B cell (primary cell): ENCODE measurements at regions not wholly inside any gene's neighbourhood (a gene's known extent, or its start where the extent isn't known, plus 50 kb on each side); places are given as distances from the start of the nearest gene placed in this dataset.
"Not testable (repeated sequence)": the region's sequence is repeated elsewhere in the genome, so short reads cannot be mapped to it uniquely, and the experiment has no call there.

Source experiments
- ATAC-seq: fragments of 200-7000 bp; cut with Tn5 transposase; one replicate; pipeline ENCODE4 v1.10.0; 2021; ENCODE audit warnings: low read depth, mild to moderate bottlenecking, moderate number of reproducible peaks, moderate library complexity
- CTCF ChIA-PET: fragments of 350-600 bp; sonication (Branson Sonifier 250); formaldehyde crosslinking; loops from one replicate; lab custom pipeline; 2021; ENCODE audit warnings: antibody characterized with exemption, inconsistent platforms; lab: Charles Lee
- POLR2A ChIA-PET: fragments of 350-600 bp; sonication (Branson Sonifier 250); formaldehyde crosslinking; loops from one replicate; lab custom pipeline; 2021; ENCODE audit warnings: antibody characterized with exemption; lab: Charles Lee
- DNase-seq: peaks from one replicate; pipeline ENCODE4 v3.0.0; 2013
- H2AFZ ChIP-seq: 2 replicates; pipeline ENCODE4 v1.6.1; 2012; ENCODE audit warnings: mild to moderate bottlenecking, low read depth, low read length; ENCODE audit not compliant: insufficient read depth, poor library complexity, severe bottlenecking
- H3K27ac ChIP-seq, 2 donors: 1 replicate in 1 of 2; 2 replicates in 1 of 2; pipeline ENCODE4 v1.5.1; 2012 to 2013; ENCODE audit warnings: low read length in 2 of 2, mild to moderate bottlenecking in 2 of 2, moderate library complexity in 1 of 2
- H3K27me3 ChIP-seq, 4 experiments: fragments of 200-600 bp in 1 of 4; sonication (generic) in 1 of 4; replicated peaks in 1 of 4; 1 replicate in 2 of 4; 2 replicates in 2 of 4; pipeline versions ENCODE4 v1.6.1 to v1.7.0; 2013 to 2016; ENCODE audit warnings: low read length in 3 of 4, mild to moderate bottlenecking in 2 of 4, mixed read lengths in 1 of 4, moderate library complexity in 1 of 4; ENCODE audit not compliant: insufficient read depth in 4 of 4, control insufficient read depth in 3 of 4; ENCODE audit errors: control extremely low read depth in 1 of 4
- H3K36me3 ChIP-seq, 2 experiments: replicated peaks in 1 of 2; 1 replicate in 1 of 2; 2 replicates in 1 of 2; pipeline versions ENCODE4 v1.6.1 to v1.7.1; 2013; ENCODE audit warnings: low read length in 1 of 2; ENCODE audit not compliant: insufficient read depth in 2 of 2, control insufficient read depth in 1 of 2; ENCODE audit errors: control extremely low read depth in 1 of 2, extremely low read depth in 1 of 2
- H3K4me1 ChIP-seq, 2 donors: fragments of 200-600 bp in 1 of 2; sonication (generic) in 1 of 2; 1 replicate in 1 of 2; 2 replicates in 1 of 2; pipeline versions ENCODE4 v1.5.1 to v1.6.1; 2013 to 2017; ENCODE audit warnings: low read length in 2 of 2; ENCODE audit not compliant: control insufficient read depth in 2 of 2, insufficient read depth in 2 of 2
- H3K4me2 ChIP-seq: replicated peaks from 2 replicates; pipeline ENCODE3; 2012; ENCODE audit warnings: mild to moderate bottlenecking, low read depth, low read length; ENCODE audit not compliant: poor library complexity, severe bottlenecking
- H3K4me3 ChIP-seq, 5 experiments: fragments of 200-600 bp in 1 of 5; sonication (generic) in 1 of 5; 1 replicate in 3 of 5; 2 replicates in 2 of 5; pipeline versions ENCODE4 v1.5.1 to v1.7.0; 2011 to 2016; ENCODE audit warnings: low read length in 4 of 5, mild to moderate bottlenecking in 4 of 5, low read depth in 2 of 5, control low read depth in 1 of 5, moderate library complexity in 1 of 5; ENCODE audit not compliant: insufficient read depth in 1 of 5; ENCODE audit errors: control extremely low read depth in 1 of 5, extremely low read depth in 1 of 5
- H3K79me2 ChIP-seq: fragments of 200-600 bp; sonication (generic); one replicate; pipeline ENCODE4 v1.6.0; 2016; ENCODE audit warnings: low read length; ENCODE audit not compliant: control insufficient read depth, insufficient read depth
- H3K9ac ChIP-seq: fragments of 200-600 bp; sonication (generic); 2 replicates; pipeline ENCODE4 v1.6.1; 2017; ENCODE audit warnings: mild to moderate bottlenecking, low read length, moderate library complexity
- H3K9me3 ChIP-seq, 3 donors: one replicate each; pipeline versions ENCODE4 v1.6.1 to v1.7.1; 2013; ENCODE audit warnings: low read length in 2 of 3; ENCODE audit not compliant: control insufficient read depth in 2 of 3, insufficient read depth in 1 of 3; ENCODE audit errors: control extremely low read depth in 1 of 3
- H4K20me1 ChIP-seq: 2 replicates; pipeline ENCODE4 v1.6.0; 2012; ENCODE audit warnings: mild to moderate bottlenecking, low read length; ENCODE audit not compliant: insufficient read depth, control insufficient read depth, poor library complexity, severe bottlenecking
- H3K27ac Mint-ChIP-seq: one replicate; pipeline ENCODE4 v1.8.0; 2021; ENCODE audit warnings: mixed read lengths
- H3K27me3 Mint-ChIP-seq: one replicate; pipeline ENCODE4 v1.8.0; 2021; ENCODE audit warnings: mixed read lengths
- H3K4me1 Mint-ChIP-seq: one replicate; pipeline ENCODE4 v1.8.0; 2021; ENCODE audit warnings: mixed read lengths
- H3K4me3 Mint-ChIP-seq: one replicate; pipeline ENCODE4 v1.8.0; 2021; ENCODE audit warnings: mixed read lengths
- H3K9me3 Mint-ChIP-seq: one replicate; pipeline ENCODE4 v1.8.0; 2022; ENCODE audit warnings: mixed read lengths; ENCODE audit not compliant: insufficient read depth
- WGBS: methylation state at CpG from one replicate; pipeline ENCODE4 v1.1.5; 2013; ENCODE audit warnings: missing lambda C conversion rate; ENCODE audit not compliant: insufficient coverage; 5-methylcytosine and 5-hydroxymethylcytosine counted together
- intact Hi-C: fragments of 100-400 bp; cut with micrococcal nuclease; formaldehyde crosslinking; loops from one replicate; pipeline ENCODE4 v1.10.0; 2022

GRCh38 chr21:9659877-9660276, 861.5 kb upstream of the TPTE start:
- H4K20me1 ChIP-seq, CTCF ChIA-PET, H3K27ac ChIP-seq, H3K79me2 ChIP-seq, intact Hi-C loops, H3K9me3 ChIP-seq, H3K4me3 ChIP-seq, H2AFZ ChIP-seq, DNase-seq, H3K4me1 ChIP-seq, ATAC-seq, H3K27ac Mint-ChIP-seq, POLR2A ChIA-PET, H3K27me3 Mint-ChIP-seq, H3K4me2 ChIP-seq, H3K36me3 ChIP-seq, H3K9ac ChIP-seq, H3K27me3 ChIP-seq, H3K4me1 Mint-ChIP-seq, H3K4me3 Mint-ChIP-seq: not testable (repeated sequence)
- WGBS = 50% methylated on average over 2 of the region's 17 CpGs
- H3K9me3 Mint-ChIP-seq = peaks cover 10% of the 10 kb centered on the region

- CTCF ChIA-PET, H3K4me1 ChIP-seq, H3K4me1 Mint-ChIP-seq, H4K20me1 ChIP-seq, ATAC-seq, H3K9me3 ChIP-seq, H3K27me3 Mint-ChIP-seq, H3K4me3 ChIP-seq, intact Hi-C loops, H3K4me3 Mint-ChIP-seq, H3K27ac Mint-ChIP-seq, H3K36me3 ChIP-seq, H3K9ac ChIP-seq, H3K27me3 ChIP-seq, H3K79me2 ChIP-seq, POLR2A ChIA-PET, H3K27ac ChIP-seq, DNase-seq, H3K9me3 Mint-ChIP-seq, H3K4me2 ChIP-seq, H2AFZ ChIP-seq: not testable (repeated sequence)
- WGBS = 96% methylated on average over 4 of the region's 18 CpGs
Observed at GRCh38 chr21:9663914-9664729, 857.3 kb upstream of the TPTE start.

GRCh38 chr21:9675811-9676210, 845.6 kb upstream of the TPTE start:
- H3K4me3 Mint-ChIP-seq, H2AFZ ChIP-seq, H3K27ac ChIP-seq, H3K27me3 ChIP-seq, H3K79me2 ChIP-seq, H4K20me1 ChIP-seq, POLR2A ChIA-PET, intact Hi-C loops, CTCF ChIA-PET, H3K9me3 Mint-ChIP-seq, H3K36me3 ChIP-seq, ATAC-seq, H3K4me3 ChIP-seq, DNase-seq, H3K9ac ChIP-seq, H3K4me1 Mint-ChIP-seq, H3K27ac Mint-ChIP-seq, H3K4me1 ChIP-seq, H3K27me3 Mint-ChIP-seq, H3K9me3 ChIP-seq, H3K4me2 ChIP-seq: not testable (repeated sequence)
- 100% methylated on average over 3 of the region's 10 CpGs for WGBS

GRCh38 chr21:9679029-9679428, 842.4 kb upstream of the TPTE start:
- ATAC-seq, DNase-seq, H3K27ac ChIP-seq, H3K4me3 Mint-ChIP-seq, H3K4me1 ChIP-seq, H3K27ac Mint-ChIP-seq, H3K4me1 Mint-ChIP-seq, H3K9me3 Mint-ChIP-seq, POLR2A ChIA-PET, H3K79me2 ChIP-seq, H2AFZ ChIP-seq, H3K4me3 ChIP-seq, CTCF ChIA-PET, H3K27me3 Mint-ChIP-seq, intact Hi-C loops, H3K27me3 ChIP-seq, H3K4me2 ChIP-seq, H3K36me3 ChIP-seq, H3K9ac ChIP-seq, H3K9me3 ChIP-seq, H4K20me1 ChIP-seq: not testable (repeated sequence)
- no CpG with 5 or more reads among the region's 18 CpGs for WGBS
